Fibroblast of skin of abdomen (primary cell): ENCODE measurements at regions not wholly inside any gene's neighbourhood (a gene's known extent, or its start where the extent isn't known, plus 50 kb on each side); places are given as distances from the start of the nearest gene placed in this dataset.
"Not testable (repeated sequence)": the region's sequence is repeated elsewhere in the genome, so short reads cannot be mapped to it uniquely, and the experiment has no call there.

Source experiments
- DNase-seq: peaks from one replicate; pipeline ENCODE4 v3.0.0-alpha.2; 2013

GRCh38 chr14:98218218-98218617, 1053.8 kb downstream of the BCL11B start:
- no peak for DNase-seq

- DNase-seq: no peak
Measured at GRCh38 chr14:98219638-98220037, 1052.4 kb downstream of the BCL11B start.

GRCh38 chr14:98223106-98223505, 1048.9 kb downstream of the BCL11B start:
- no peak for DNase-seq

- DNase-seq: not testable (repeated sequence)
Measured at GRCh38 chr14:98223710-98224109, 1048.3 kb downstream of the BCL11B start.

- no peak for DNase-seq
Measured at GRCh38 chr14:98226411-98226810, 1045.6 kb downstream of the BCL11B start.

- no peak for DNase-seq
Measured at GRCh38 chr14:98227000-98227726, 1044.8 kb downstream of the BCL11B start.

GRCh38 chr14:98227727-98228111, 1044.3 kb downstream of the BCL11B start:
- DNase-seq: no peak

GRCh38 chr14:98229656-98230366, 1042.2 kb downstream of the BCL11B start:
- peak; percentile 18 for DNase-seq

- DNase-seq: no peak
Measured at GRCh38 chr14:98230411-98230810, 1041.6 kb downstream of the BCL11B start.

- DNase-seq: no peak
Measured at GRCh38 chr14:98231210-98231609, 1040.8 kb downstream of the BCL11B start.

GRCh38 chr14:98233656-98234055, 1038.3 kb downstream of the BCL11B start:
- no peak for DNase-seq

GRCh38 chr14:98234208-98234607, 1037.8 kb downstream of the BCL11B start:
- DNase-seq: peak; percentile 53

- DNase-seq: no peak
Measured at GRCh38 chr14:98236314-98236713, 1035.7 kb downstream of the BCL11B start.

GRCh38 chr14:98237939-98238338, 1034.1 kb downstream of the BCL11B start:
- no peak for DNase-seq

GRCh38 chr14:98240376-98240775, 1031.6 kb downstream of the BCL11B start:
- no peak for DNase-seq

- DNase-seq: no peak
Measured at GRCh38 chr14:98242903-98243302, 1029.1 kb downstream of the BCL11B start.

GRCh38 chr14:98243332-98243731, 1028.7 kb downstream of the BCL11B start:
- DNase-seq: no peak

GRCh38 chr14:98244162-98244948, 1027.6 kb downstream of the BCL11B start:
- no peak for DNase-seq

GRCh38 chr14:98244966-98245569, 1026.9 kb downstream of the BCL11B start:
- no peak for DNase-seq

GRCh38 chr14:98249057-98249456, 1022.9 kb downstream of the BCL11B start:
- DNase-seq: no peak

GRCh38 chr14:98249476-98249875, 1022.5 kb downstream of the BCL11B start:
- DNase-seq: no peak

- no peak for DNase-seq
Measured at GRCh38 chr14:98252820-98253219, 1019.2 kb downstream of the BCL11B start.

GRCh38 chr14:98259881-98260280, 1012.1 kb downstream of the BCL11B start:
- no peak for DNase-seq
